ENCODE measurements at regions not wholly inside any gene's neighbourhood (a gene's known extent, or its start where the extent isn't known, plus 50 kb on each side); places are given as distances from the start of the nearest gene placed in this dataset.

DNA sequence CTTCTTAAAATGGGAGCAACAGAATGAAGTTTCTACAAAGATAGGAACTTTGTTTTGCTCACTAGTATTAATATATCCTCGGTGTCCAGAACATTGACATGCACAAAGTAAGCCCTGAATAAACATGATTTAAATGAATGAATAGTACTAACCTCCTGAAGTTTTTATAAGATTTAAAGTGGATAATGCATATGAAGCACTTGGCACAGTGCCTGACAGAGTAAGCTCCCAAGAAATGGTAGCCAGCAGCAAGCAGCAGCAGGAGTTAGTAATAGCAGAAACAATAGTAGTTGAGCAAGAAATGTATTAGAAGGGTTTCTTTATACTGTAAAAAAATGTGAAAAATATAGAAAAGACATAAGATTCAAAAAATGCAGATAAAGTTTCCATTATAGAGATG is 258.1 kb upstream of the C1orf87 start:
- TF ChIP-seq, protein P1, sequence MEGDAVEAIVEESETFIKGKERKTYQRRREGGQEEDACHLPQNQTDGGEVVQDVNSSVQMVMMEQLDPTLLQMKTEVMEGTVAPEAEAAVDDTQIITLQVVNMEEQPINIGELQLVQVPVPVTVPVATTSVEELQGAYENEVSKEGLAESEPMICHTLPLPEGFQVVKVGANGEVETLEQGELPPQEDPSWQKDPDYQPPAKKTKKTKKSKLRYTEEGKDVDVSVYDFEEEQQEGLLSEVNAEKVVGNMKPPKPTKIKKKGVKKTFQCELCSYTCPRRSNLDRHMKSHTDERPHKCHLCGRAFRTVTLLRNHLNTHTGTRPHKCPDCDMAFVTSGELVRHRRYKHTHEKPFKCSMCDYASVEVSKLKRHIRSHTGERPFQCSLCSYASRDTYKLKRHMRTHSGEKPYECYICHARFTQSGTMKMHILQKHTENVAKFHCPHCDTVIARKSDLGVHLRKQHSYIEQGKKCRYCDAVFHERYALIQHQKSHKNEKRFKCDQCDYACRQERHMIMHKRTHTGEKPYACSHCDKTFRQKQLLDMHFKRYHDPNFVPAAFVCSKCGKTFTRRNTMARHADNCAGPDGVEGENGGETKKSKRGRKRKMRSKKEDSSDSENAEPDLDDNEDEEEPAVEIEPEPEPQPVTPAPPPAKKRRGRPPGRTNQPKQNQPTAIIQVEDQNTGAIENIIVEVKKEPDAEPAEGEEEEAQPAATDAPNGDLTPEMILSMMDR (IDR thresholded peaks at IDR 0.05), result no peak
- TF ChIP-seq USF1 (CRISPR knock-in tag; IDR thresholded peaks at IDR 0.05), result no peak
- TF ChIP-seq NR2C2 (CRISPR knock-in tag; IDR thresholded peaks at IDR 0.05), result no peak
- no peak for TF ChIP-seq ERG (CRISPR knock-in tag; IDR thresholded peaks at IDR 0.05)
- TF ChIP-seq, protein P2, sequence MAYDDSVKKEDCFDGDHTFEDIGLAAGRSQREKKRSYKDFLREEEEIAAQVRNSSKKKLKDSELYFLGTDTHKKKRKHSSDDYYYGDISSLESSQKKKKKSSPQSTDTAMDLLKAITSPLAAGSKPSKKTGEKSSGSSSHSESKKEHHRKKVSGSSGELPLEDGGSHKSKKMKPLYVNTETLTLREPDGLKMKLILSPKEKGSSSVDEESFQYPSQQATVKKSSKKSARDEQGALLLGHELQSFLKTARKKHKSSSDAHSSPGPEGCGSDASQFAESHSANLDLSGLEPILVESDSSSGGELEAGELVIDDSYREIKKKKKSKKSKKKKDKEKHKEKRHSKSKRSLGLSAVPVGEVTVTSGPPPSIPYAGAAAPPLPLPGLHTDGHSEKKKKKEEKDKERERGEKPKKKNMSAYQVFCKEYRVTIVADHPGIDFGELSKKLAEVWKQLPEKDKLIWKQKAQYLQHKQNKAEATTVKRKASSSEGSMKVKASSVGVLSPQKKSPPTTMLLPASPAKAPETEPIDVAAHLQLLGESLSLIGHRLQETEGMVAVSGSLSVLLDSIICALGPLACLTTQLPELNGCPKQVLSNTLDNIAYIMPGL (CRISPR knock-in tag; IDR thresholded peaks at IDR 0.05), result no peak
- TF ChIP-seq TP53 (CRISPR knock-in tag; IDR thresholded peaks at IDR 0.05), result no peak
- no peak for TF ChIP-seq GABPB1 (CRISPR knock-in tag; IDR thresholded peaks at IDR 0.05)
